CD14-positive monocyte (primary cell): ENCODE measurements at regions not wholly inside any gene's neighbourhood (a gene's known extent, or its start where the extent isn't known, plus 50 kb on each side); places are given as distances from the start of the nearest gene placed in this dataset.

Experiments
- DNase-seq, 3 donors: peaks; one replicate each; pipeline ENCODE4 v3.0.0-alpha.2; 2011 to 2022
- H2AFZ ChIP-seq: 2 replicates; pipeline ENCODE4 v1.6.0; 2012; ENCODE audit warnings: mild to moderate bottlenecking, low read depth, low read length, inconsistent platforms; ENCODE audit not compliant: insufficient read depth, poor library complexity, severe bottlenecking
- H3K27ac ChIP-seq, 2 donors: 1 replicate in 1 of 2; 2 replicates in 1 of 2; pipeline ENCODE4 v1.5.1; 2012 to 2013; ENCODE audit warnings: low read length in 2 of 2, control low read depth in 1 of 2, inconsistent platforms in 1 of 2, low read depth in 1 of 2, mild to moderate bottlenecking in 1 of 2
- H3K27me3 ChIP-seq, 2 donors: one replicate each; pipeline versions ENCODE4 v1.6.0 to v1.6.1; 2011 to 2013; ENCODE audit warnings: low read length in 2 of 2; ENCODE audit not compliant: control insufficient read depth in 2 of 2, insufficient read depth in 2 of 2
- H3K36me3 ChIP-seq, 2 donors: replicated peaks in 1 of 2; 1 replicate in 1 of 2; 2 replicates in 1 of 2; pipeline versions ENCODE4 v1.5.1 to v1.6.1; 2012 to 2013; ENCODE audit warnings: low read length in 2 of 2, control low read depth in 1 of 2, inconsistent platforms in 1 of 2, mild to moderate bottlenecking in 1 of 2; ENCODE audit not compliant: insufficient read depth in 2 of 2, control insufficient read depth in 1 of 2
- H3K4me1 ChIP-seq, 2 donors: 1 replicate in 1 of 2; 2 replicates in 1 of 2; pipeline versions ENCODE4 v1.5.1 to v1.6.1; 2012 to 2013; ENCODE audit warnings: low read length in 2 of 2, control low read depth in 1 of 2, inconsistent platforms in 1 of 2, mild to moderate bottlenecking in 1 of 2, moderate library complexity in 1 of 2; ENCODE audit not compliant: insufficient read depth in 2 of 2, control insufficient read depth in 1 of 2
- H3K4me2 ChIP-seq: replicated peaks from 2 replicates; pipeline ENCODE3; 2012; ENCODE audit warnings: low read length, moderate library complexity, mild to moderate bottlenecking; ENCODE audit not compliant: poor library complexity, severe bottlenecking; ENCODE audit errors: extremely low read depth
- H3K4me3 ChIP-seq, 3 experiments: fragments of 200-600 bp in 1 of 3; sonication (generic) in 1 of 3; replicated peaks in 1 of 3; 1 replicate in 2 of 3; 2 replicates in 1 of 3; pipeline ENCODE4 v1.5.1; 2011 to 2013; ENCODE audit warnings: low read length in 3 of 3, mild to moderate bottlenecking in 3 of 3, control low read depth in 2 of 3, low read depth in 2 of 3, inconsistent platforms in 1 of 3, moderate library complexity in 1 of 3
- H3K79me2 ChIP-seq: 2 replicates; pipeline ENCODE4 v1.6.0; 2012; ENCODE audit warnings: mild to moderate bottlenecking, control low read depth, inconsistent platforms, low read length, moderate library complexity; ENCODE audit not compliant: insufficient read depth
- H3K9ac ChIP-seq: 2 replicates; pipeline ENCODE4 v1.6.0; 2017; ENCODE audit warnings: low read length, mild to moderate bottlenecking; ENCODE audit not compliant: insufficient read depth, poor library complexity, severe bottlenecking
- H3K9me3 ChIP-seq, 2 donors: replicated peaks in 1 of 2; 1 replicate in 1 of 2; 2 replicates in 1 of 2; pipeline versions ENCODE4 v1.5.1 to v1.6.1; 2012 to 2013; ENCODE audit warnings: low read length in 2 of 2, control low read depth in 1 of 2; ENCODE audit not compliant: control insufficient read depth in 1 of 2, insufficient read depth in 1 of 2
- H4K20me1 ChIP-seq: 2 replicates; pipeline ENCODE4 v1.6.0; 2012; ENCODE audit warnings: mild to moderate bottlenecking, low read length, control low read depth, moderate library complexity; ENCODE audit not compliant: insufficient read depth
- H3K27ac Mint-ChIP-seq, 7 donors: one replicate each; pipeline ENCODE4 v1.8.0; 2020; ENCODE audit warnings: mild to moderate bottlenecking in 7 of 7, mixed read lengths in 7 of 7, moderate library complexity in 6 of 7, inconsistent platforms in 2 of 7
- H3K27me3 Mint-ChIP-seq, 3 donors: one replicate each; pipeline ENCODE4 v1.8.0; 2021 to 2022; ENCODE audit warnings: low read depth in 3 of 3, mild to moderate bottlenecking in 3 of 3, mixed read lengths in 3 of 3, moderate library complexity in 3 of 3, inconsistent platforms in 1 of 3
- H3K36me3 Mint-ChIP-seq, 2 donors: one replicate each; pipeline ENCODE4 v1.8.0; 2020; ENCODE audit warnings: mixed read lengths in 2 of 2, inconsistent platforms in 1 of 2, mild to moderate bottlenecking in 1 of 2
- H3K4me1 Mint-ChIP-seq: one replicate; pipeline ENCODE4 v1.8.0; 2020; ENCODE audit warnings: mild to moderate bottlenecking, mixed read lengths
- H3K4me3 Mint-ChIP-seq, 2 donors: one replicate each; pipeline ENCODE4 v1.8.0; 2020; ENCODE audit warnings: mild to moderate bottlenecking in 2 of 2, mixed read lengths in 2 of 2, moderate library complexity in 1 of 2
- H3K9me3 Mint-ChIP-seq, 7 donors: one replicate each; pipeline ENCODE4 v1.8.0; 2020 to 2022; ENCODE audit warnings: mixed read lengths in 7 of 7, mild to moderate bottlenecking in 6 of 7, moderate library complexity in 6 of 7, inconsistent platforms in 2 of 7
- CTCF ChIP-seq: fragments of 200-600 bp; IDR thresholded peaks from one replicate; pipeline ENCODE4 v1.8.0; 2022; ENCODE audit warnings: antibody characterized with exemption, mild to moderate bottlenecking
- WGBS: methylation state at CpG from one replicate; pipeline ENCODE4 v1.1.5; 2013; ENCODE audit warnings: missing lambda C conversion rate; ENCODE audit not compliant: insufficient coverage; 5-methylcytosine and 5-hydroxymethylcytosine counted together
- intact Hi-C, 2 donors: fragments of 100-400 bp; cut with micrococcal nuclease; formaldehyde crosslinking; loops; one replicate each; pipeline versions ENCODE4 v1.15.0 to v1.15.1; 2023

GRCh38 chr9:27717991-27718390, 144.7 kb upstream of the C9orf72 start:
- H3K4me1 Mint-ChIP-seq, result peaks cover 22% of the 10 kb centered on the region
- no peak for DNase-seq
- H3K9me3 Mint-ChIP-seq, result peaks cover 0 to 2% (median 0%) of the 10 kb centered on the region in 7 donors
- no peaks in the 10 kb centered on the region for H3K27me3 ChIP-seq
- H3K9ac ChIP-seq, result no peak overlapping the region
- no peak overlapping the region for H3K4me2 ChIP-seq
- H3K27me3 Mint-ChIP-seq, result peaks cover 0 to 4% (median 2%) of the 10 kb centered on the region in 3 donors
- peak overlapping the region in 1 of 7 donors; percentile 15 for H3K27ac Mint-ChIP-seq
- intact Hi-C loops, result no loop called here
- no peaks in the 10 kb centered on the region for H4K20me1 ChIP-seq
- H3K9me3 ChIP-seq, result no peaks in the 10 kb centered on the region
- WGBS, result 94% methylated on average over 2 of the region's 2 CpGs
- no peak overlapping the region for H3K4me3 ChIP-seq
- no peak overlapping the region for H3K27ac ChIP-seq
- peaks cover 16% of the 10 kb centered on the region in 2 donors for H3K4me1 ChIP-seq
- TF ChIP-seq CTCF, result no peak
- no peak overlapping the region for H2AFZ ChIP-seq
- no peaks in the 10 kb centered on the region for H3K79me2 ChIP-seq
- H3K4me3 Mint-ChIP-seq, result no peak overlapping the region
- H3K36me3 Mint-ChIP-seq, result no peaks in the 10 kb centered on the region
- no peaks in the 10 kb centered on the region for H3K36me3 ChIP-seq

GRCh38 chr9:27719711-27720110, 146.4 kb upstream of the C9orf72 start:
- H3K4me1 Mint-ChIP-seq, result peaks cover 22% of the 10 kb centered on the region
- Histone ChIP-seq H3K4me2 (no peak overlapping the region), H3K27ac (peak overlapping the region in 1 of 2 donors; percentile 63), H2AFZ (no peak overlapping the region), H3K4me1 (peaks cover 16% of the 10 kb centered on the region in 2 donors), H3K9me3 (no peaks in the 10 kb centered on the region), H3K9ac (no peak overlapping the region), H4K20me1 (no peaks in the 10 kb centered on the region), H3K79me2 (no peaks in the 10 kb centered on the region), H3K27me3 (no peaks in the 10 kb centered on the region), H3K4me3 (no peak overlapping the region), H3K36me3 (no peaks in the 10 kb centered on the region)
- no peak overlapping the region for H3K4me3 Mint-ChIP-seq
- intact Hi-C loops, result no loop called here
- 100% methylated on average over 1 of the region's 2 CpGs for WGBS
- TF ChIP-seq CTCF, result no peak
- H3K27ac Mint-ChIP-seq, result peak overlapping the region in 5 of 7 donors; percentile 8 to 55 (median 21)
- DNase-seq, result peak in 2 of 3 donors; percentile 15 to 42
- no peaks in the 10 kb centered on the region for H3K36me3 Mint-ChIP-seq
- H3K9me3 Mint-ChIP-seq, result peaks cover 0 to 2% (median 0%) of the 10 kb centered on the region in 7 donors
- H3K27me3 Mint-ChIP-seq, result peaks cover 0 to 3% (median 2%) of the 10 kb centered on the region in 3 donors
